ENCODE measurements at regions not wholly inside any gene's neighbourhood (a gene's known extent, or its start where the extent isn't known, plus 50 kb on each side); places are given as distances from the start of the nearest gene placed in this dataset.

DNA sequence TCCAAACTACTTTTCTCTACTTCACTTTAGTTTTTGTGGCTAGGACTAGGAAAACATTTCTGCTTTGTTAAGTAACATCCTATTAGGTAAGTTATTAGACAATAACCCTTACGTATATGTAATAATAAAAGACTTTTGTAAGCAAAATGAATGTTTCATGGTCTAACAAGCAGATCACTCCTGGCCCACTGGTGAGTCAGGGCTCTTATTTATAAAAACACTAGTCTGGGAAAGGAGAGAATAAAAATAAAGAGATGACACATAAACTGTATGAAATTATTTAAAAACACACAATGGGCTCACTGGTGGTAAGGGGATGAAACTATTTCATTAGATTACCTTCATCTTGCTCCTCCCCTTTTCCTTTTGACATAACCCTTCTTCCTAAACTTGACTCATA, 2212.2 kb upstream of the ACO1 start:
- TF ChIP-seq CTCF (conservative IDR thresholded peaks at IDR 0.05; ENCODE audit: low read length), result no peak
- H3K4me3 ChIP-seq (ENCODE audit: low read length), result no peak overlapping the region
- DNase-seq (ENCODE audit: low read depth), result no peak

DNA sequence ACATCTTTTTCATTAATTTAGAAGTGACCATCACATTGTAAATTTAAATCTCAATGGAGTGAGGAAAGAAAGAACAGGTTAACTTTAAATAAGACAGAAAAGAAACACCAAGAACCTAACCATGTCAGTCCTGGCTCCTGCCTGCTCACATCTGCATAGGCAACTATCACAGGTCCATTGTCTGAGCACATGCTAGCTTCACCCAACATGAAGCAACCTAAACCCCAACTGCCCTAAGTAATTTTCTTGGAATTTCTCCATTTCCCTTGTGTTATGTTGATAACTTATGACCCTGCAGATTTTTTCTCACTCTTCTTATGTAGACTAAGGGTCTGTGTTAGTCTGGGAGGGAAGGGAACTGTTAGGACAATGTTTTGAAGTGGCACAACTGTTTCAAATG, 2205.8 kb upstream of the ACO1 start:
- no peak overlapping the region for H3K4me3 ChIP-seq (ENCODE audit: low read length)
- no peak for DNase-seq (ENCODE audit: low read depth)
- no peak for TF ChIP-seq CTCF (conservative IDR thresholded peaks at IDR 0.05; ENCODE audit: low read length)

- no peak for TF ChIP-seq CTCF (conservative IDR thresholded peaks at IDR 0.05; ENCODE audit: low read length)
- no peak for DNase-seq (ENCODE audit: low read depth)
- H3K4me3 ChIP-seq (ENCODE audit: low read length), result no peak overlapping the region
Measured at GRCh38 chr9:30193421-30193820, 2191.0 kb upstream of the ACO1 start.

DNA sequence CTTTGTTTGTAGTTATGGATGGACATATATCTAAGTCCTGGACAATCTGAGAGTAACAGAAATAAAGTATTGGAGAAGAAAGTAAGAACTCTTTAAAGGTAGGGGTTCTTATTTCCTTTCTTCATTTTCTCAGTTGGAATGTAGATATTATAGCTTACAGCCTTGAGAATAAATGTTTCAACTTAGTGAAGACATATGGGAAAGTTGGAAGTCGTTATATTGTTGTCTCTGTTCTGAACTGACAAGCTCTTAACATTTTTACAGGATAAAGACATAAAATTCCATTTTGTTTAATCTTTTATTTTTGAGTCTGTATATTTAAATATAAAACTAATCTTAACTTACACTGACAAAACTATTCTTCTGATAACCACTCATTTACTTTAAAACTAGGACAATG, 2187.5 kb upstream of the ACO1 start:
- no peak for DNase-seq (ENCODE audit: low read depth)
- H3K4me3 ChIP-seq (ENCODE audit: low read length), result no peak overlapping the region
- TF ChIP-seq CTCF (conservative IDR thresholded peaks at IDR 0.05; ENCODE audit: low read length), result no peak

DNA sequence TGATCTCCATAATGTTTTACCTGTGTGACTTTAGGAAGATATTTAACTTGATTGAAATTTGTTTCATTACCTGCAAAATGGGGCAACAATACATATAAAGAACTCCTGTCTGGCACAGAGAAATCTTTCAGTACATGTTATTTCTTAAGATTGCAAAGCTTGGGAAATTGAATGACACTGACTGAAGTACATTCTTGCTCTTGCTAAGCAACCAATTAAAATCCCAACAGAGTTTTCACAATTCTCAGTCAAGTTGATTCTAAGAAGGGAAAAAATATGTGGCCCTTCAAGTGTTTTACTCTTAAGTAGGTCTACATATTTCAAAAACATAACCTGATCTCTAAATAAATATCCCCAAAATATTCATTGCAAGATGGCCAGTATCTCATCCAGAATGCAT, 2187.0 kb upstream of the ACO1 start:
- no peak for DNase-seq (ENCODE audit: low read depth)
- no peak for TF ChIP-seq CTCF (conservative IDR thresholded peaks at IDR 0.05; ENCODE audit: low read length)
- H3K4me3 ChIP-seq (ENCODE audit: low read length), result no peak overlapping the region

DNA sequence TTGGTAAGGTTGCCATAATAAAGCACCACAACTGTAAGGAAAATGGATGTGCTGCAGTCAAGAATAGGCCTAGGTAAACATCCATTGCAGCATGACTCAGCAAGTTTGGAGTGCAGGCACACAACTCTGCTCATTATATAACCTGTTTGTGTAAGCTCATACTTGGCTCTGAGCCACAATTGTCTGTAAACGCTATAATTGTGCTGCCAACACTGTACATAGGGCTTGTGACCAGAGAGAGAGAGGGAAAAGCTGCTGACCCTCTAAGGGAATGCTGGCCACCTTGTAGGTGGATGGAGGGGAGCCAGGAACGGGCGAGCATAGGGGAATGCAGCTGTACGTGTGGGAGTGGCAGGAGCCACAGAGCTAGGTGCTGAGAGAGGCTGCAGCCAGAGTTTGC, 2186.5 kb upstream of the ACO1 start:
- no peak for DNase-seq (ENCODE audit: low read depth)

More for the DNA sequence above, 2186.5 kb upstream of the ACO1 start:
- no peak overlapping the region for H3K4me3 ChIP-seq (ENCODE audit: low read length)
- TF ChIP-seq CTCF (conservative IDR thresholded peaks at IDR 0.05; ENCODE audit: low read length), result no peak

Measured in AG10803 (cell line).